ENCODE measurements at regions not wholly inside any gene's neighbourhood (a gene's known extent, or its start where the extent isn't known, plus 50 kb on each side); places are given as distances from the start of the nearest gene placed in this dataset.

DNA sequence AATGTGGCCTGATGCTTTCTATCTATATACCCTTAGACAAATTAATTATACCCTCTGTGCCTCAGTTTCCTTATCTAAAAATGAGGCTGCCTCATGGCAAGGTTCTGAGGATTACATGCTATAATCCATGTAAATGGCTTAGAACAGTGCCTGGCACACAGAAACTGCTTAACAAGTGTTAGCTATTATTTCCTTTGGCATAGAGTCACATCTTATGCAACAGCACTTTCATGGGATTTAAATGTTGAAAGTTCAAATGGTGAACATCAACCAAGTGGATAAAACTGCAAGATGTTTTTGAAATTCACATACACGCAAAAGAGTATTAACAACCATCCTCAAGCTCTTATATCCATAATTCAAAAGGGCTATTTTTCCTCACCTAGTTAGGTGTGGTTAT is 202.8 kb upstream of the JAG1 start:
- Histone ChIP-seq H3K4me1 (no peaks in the 10 kb centered on the region), H3K36me3 (no peaks in the 10 kb centered on the region), H3K4me3 (no peak overlapping the region), H3K27me3 (no peaks in the 10 kb centered on the region), H3K27ac (peak overlapping the region in 1 of 2 donors; percentile 15), H3K9me3 (no peaks in the 10 kb centered on the region)
- intact Hi-C loops (cut with DNase I; ENCODE audit: low total_unique reads), result no loop called here
- TF ChIP-seq, protein P1, sequence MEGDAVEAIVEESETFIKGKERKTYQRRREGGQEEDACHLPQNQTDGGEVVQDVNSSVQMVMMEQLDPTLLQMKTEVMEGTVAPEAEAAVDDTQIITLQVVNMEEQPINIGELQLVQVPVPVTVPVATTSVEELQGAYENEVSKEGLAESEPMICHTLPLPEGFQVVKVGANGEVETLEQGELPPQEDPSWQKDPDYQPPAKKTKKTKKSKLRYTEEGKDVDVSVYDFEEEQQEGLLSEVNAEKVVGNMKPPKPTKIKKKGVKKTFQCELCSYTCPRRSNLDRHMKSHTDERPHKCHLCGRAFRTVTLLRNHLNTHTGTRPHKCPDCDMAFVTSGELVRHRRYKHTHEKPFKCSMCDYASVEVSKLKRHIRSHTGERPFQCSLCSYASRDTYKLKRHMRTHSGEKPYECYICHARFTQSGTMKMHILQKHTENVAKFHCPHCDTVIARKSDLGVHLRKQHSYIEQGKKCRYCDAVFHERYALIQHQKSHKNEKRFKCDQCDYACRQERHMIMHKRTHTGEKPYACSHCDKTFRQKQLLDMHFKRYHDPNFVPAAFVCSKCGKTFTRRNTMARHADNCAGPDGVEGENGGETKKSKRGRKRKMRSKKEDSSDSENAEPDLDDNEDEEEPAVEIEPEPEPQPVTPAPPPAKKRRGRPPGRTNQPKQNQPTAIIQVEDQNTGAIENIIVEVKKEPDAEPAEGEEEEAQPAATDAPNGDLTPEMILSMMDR (IDR thresholded peaks at IDR 0.05), result no peak
- TF ChIP-seq POLR2A (IDR thresholded peaks at IDR 0.05), result no peak
- DNase-seq, result no peak

DNA sequence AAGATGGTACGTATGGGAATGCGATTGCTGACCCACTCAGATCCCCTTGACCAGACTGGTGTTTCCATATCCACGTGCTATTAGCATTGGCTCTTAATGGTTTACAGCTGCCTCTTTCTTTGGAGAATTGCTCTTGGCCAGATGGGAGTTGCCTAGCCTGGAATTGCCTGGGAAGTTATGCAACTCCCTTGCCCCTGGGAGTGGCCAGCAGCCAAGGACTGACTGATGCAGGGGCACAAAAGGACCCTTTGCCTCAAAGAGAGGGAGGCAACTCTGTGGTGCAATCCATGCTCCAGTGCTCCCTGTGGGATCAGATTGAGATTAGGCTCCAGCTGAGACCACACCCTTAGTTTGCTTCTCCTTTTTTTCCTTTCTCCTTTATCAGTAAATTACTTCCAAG is 203.5 kb upstream of the JAG1 start:
- Histone ChIP-seq H3K36me3 (no peaks in the 10 kb centered on the region), H3K27ac (no peak overlapping the region), H3K27me3 (no peaks in the 10 kb centered on the region), H3K4me1 (no peaks in the 10 kb centered on the region), H3K9me3 (no peaks in the 10 kb centered on the region), H3K4me3 (no peak overlapping the region)
- peak in 1 of 2 donors; percentile 30 for DNase-seq
- no peak for TF ChIP-seq POLR2A (IDR thresholded peaks at IDR 0.05)
- TF ChIP-seq, protein P1 (IDR thresholded peaks at IDR 0.05), result no peak
- intact Hi-C loops (cut with DNase I; ENCODE audit: low total_unique reads), result no loop called here

DNA sequence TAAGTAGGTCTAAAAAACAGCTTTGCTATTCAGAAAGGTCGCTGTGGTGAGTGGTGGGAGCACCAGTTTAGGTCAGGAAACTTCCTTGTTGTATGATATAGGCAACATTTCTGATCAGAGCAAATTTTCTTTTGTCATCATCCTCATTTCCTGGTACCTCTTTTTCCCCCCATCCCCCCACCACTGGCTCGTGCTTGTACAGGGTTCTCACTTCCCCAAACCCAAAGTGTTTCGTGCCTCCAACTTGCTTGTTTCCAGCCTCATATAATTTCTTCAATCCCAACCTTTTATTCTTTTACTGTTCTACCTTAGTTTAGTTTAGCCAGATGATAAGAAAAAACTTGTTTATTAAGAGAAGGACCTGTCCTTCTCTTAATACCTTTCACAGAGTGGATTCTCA is 209.4 kb upstream of the JAG1 start:
- Histone ChIP-seq H3K36me3 (no peaks in the 10 kb centered on the region), H3K27ac (no peak overlapping the region), H3K27me3 (no peaks in the 10 kb centered on the region), H3K4me3 (no peak overlapping the region), H3K4me1 (no peaks in the 10 kb centered on the region), H3K9me3 (no peaks in the 10 kb centered on the region)
- no peak for TF ChIP-seq POLR2A (IDR thresholded peaks at IDR 0.05)
- TF ChIP-seq, protein P1 (IDR thresholded peaks at IDR 0.05), result no peak
- intact Hi-C loops (cut with DNase I; ENCODE audit: low total_unique reads), result no loop called here
- DNase-seq, result no peak

DNA sequence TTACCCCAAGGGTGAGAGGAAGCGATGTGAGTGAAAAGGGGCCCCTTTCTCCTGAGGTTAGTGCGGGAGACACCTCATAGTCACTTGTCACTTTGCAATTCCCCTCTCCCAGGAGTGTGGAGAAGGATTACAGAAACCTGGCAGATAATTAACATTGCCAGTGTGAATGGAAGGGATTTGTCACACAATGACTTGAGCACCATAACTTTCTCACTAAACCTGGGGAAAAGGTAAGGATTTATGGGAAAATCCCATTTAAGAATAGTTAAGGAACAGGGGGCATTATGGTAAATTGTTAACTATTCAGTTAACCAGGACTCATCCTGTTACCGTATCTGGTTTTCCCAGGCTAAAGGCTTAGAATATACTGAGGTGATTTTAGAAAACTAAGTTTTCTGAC is 219.5 kb upstream of the JAG1 start:
- Histone ChIP-seq H3K4me3 (no peak overlapping the region), H3K4me1 (no peaks in the 10 kb centered on the region), H3K36me3 (no peaks in the 10 kb centered on the region), H3K27ac (no peak overlapping the region), H3K27me3 (no peaks in the 10 kb centered on the region), H3K9me3 (no peaks in the 10 kb centered on the region)
- DNase-seq, result no peak
- TF ChIP-seq, protein P1 (IDR thresholded peaks at IDR 0.05), result no peak
- TF ChIP-seq POLR2A (IDR thresholded peaks at IDR 0.05), result no peak
- intact Hi-C loops (cut with DNase I; ENCODE audit: low total_unique reads), result no loop called here

DNA sequence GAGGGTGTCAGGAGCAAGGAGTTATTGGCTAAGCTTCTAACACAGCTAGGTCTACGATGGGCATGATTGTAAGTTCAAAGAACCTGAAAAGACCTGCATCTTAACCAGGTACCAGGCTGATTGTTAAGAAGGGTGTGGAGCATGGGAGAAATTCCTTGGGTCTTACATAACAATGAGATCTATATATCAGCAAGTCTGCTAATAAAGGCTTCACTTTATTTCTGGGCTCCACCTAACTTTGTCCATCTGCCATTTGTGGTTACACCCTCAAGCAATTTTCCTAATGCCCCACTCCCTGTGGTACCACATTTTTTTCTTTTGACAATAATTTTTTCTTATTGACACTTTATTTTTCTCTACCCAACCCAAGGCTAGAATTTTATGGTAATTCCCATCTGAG is 223.5 kb upstream of the JAG1 start:
- Histone ChIP-seq H3K4me1 (peaks cover 0 to under 1% of the 10 kb centered on the region in 2 donors), H3K36me3 (no peaks in the 10 kb centered on the region), H3K9me3 (no peaks in the 10 kb centered on the region), H3K27ac (no peak overlapping the region), H3K4me3 (no peak overlapping the region), H3K27me3 (no peaks in the 10 kb centered on the region)
- intact Hi-C loops (cut with DNase I; ENCODE audit: low total_unique reads), result no loop called here
- TF ChIP-seq, protein P1 (IDR thresholded peaks at IDR 0.05), result no peak
- TF ChIP-seq POLR2A (IDR thresholded peaks at IDR 0.05), result no peak
- no peak for DNase-seq

Measured in uterus (tissue), 3 donors.